Neuronal stem cell (in vitro differentiated cells): ENCODE measurements at regions not wholly inside any gene's neighbourhood (a gene's known extent, or its start where the extent isn't known, plus 50 kb on each side); places are given as distances from the start of the nearest gene placed in this dataset.

Experiments
- DNase-seq: peaks from one replicate; pipeline ENCODE4 v3.0.0-alpha.2; 2013; ENCODE audit warnings: low spot score
- H2AFZ ChIP-seq: one replicate; pipeline ENCODE4 v1.6.1; 2013; ENCODE audit warnings: mild to moderate bottlenecking, low read length, inconsistent platforms
- H2AK5ac ChIP-seq: 2 replicates; pipeline ENCODE4 v1.6.1; 2013; ENCODE audit warnings: low read depth, mild to moderate bottlenecking, inconsistent platforms, low read length, moderate library complexity, mixed read lengths
- H2BK120ac ChIP-seq: 2 replicates; pipeline ENCODE4 v1.6.1; 2013; ENCODE audit warnings: low read depth, mild to moderate bottlenecking, inconsistent platforms, low read length, moderate library complexity, mixed read lengths
- H2BK12ac ChIP-seq: one replicate; pipeline ENCODE4 v1.6.1; 2013; ENCODE audit warnings: low read length, inconsistent platforms
- H2BK15ac ChIP-seq: 2 replicates; pipeline ENCODE4 v1.6.1; 2013; ENCODE audit warnings: mild to moderate bottlenecking, low read length, inconsistent platforms, mixed read lengths
- H2BK5ac ChIP-seq: one replicate; pipeline ENCODE4 v1.6.1; 2013; ENCODE audit warnings: inconsistent platforms, mild to moderate bottlenecking, low read length, moderate library complexity
- H3K14ac ChIP-seq: one replicate; pipeline ENCODE4 v1.6.1; 2013; ENCODE audit warnings: low read length, inconsistent platforms
- H3K18ac ChIP-seq: 2 replicates; pipeline ENCODE4 v1.6.1; 2013; ENCODE audit warnings: low read length, inconsistent platforms
- H3K23ac ChIP-seq: 2 replicates; pipeline ENCODE4 v1.6.1; 2013; ENCODE audit warnings: low read depth, mild to moderate bottlenecking, mixed read lengths, low read length, inconsistent platforms; ENCODE audit not compliant: poor library complexity
- H3K27ac ChIP-seq: replicated peaks from 3 replicates; pipeline ENCODE4 v1.5.1; 2013; ENCODE audit warnings: low read length, inconsistent platforms
- H3K27me3 ChIP-seq, 3 experiments: 2 replicates each; pipeline ENCODE4 v1.6.1; 2013; ENCODE audit warnings: low read length in 3 of 3, mild to moderate bottlenecking in 2 of 3, inconsistent platforms in 1 of 3, low read depth in 1 of 3, mixed read lengths in 1 of 3, moderate library complexity in 1 of 3; ENCODE audit not compliant: control insufficient read depth in 3 of 3, insufficient read depth in 3 of 3
- H3K36me3 ChIP-seq, 2 donors: replicated peaks in 1 of 2; 2 replicates each; pipeline ENCODE4 v1.6.1; 2013; ENCODE audit warnings: low read length in 2 of 2; ENCODE audit not compliant: control insufficient read depth in 2 of 2, insufficient read depth in 2 of 2
- H3K4ac ChIP-seq: 2 replicates; pipeline ENCODE4 v1.6.1; 2013; ENCODE audit warnings: inconsistent platforms, mild to moderate bottlenecking, low read length, moderate library complexity
- H3K4me1 ChIP-seq, 2 donors: 1 replicate in 1 of 2; 2 replicates in 1 of 2; pipeline ENCODE4 v1.6.1; 2013; ENCODE audit warnings: low read length in 2 of 2, low read depth in 1 of 2; ENCODE audit not compliant: control insufficient read depth in 2 of 2, insufficient read depth in 1 of 2
- H3K4me2 ChIP-seq: one replicate; pipeline ENCODE4 v1.6.1; 2013; ENCODE audit warnings: mild to moderate bottlenecking, low read length, inconsistent platforms; ENCODE audit not compliant: insufficient read depth, poor library complexity, severe bottlenecking
- H3K4me3 ChIP-seq, 2 donors: 2 replicates each; pipeline ENCODE4 v1.5.1; 2013; ENCODE audit warnings: low read length in 2 of 2, mild to moderate bottlenecking in 2 of 2, inconsistent platforms in 1 of 2, moderate library complexity in 1 of 2
- H3K79me1 ChIP-seq: one replicate; pipeline ENCODE4 v1.6.1; 2013; ENCODE audit warnings: low read depth, mild to moderate bottlenecking, inconsistent platforms, low read length, moderate library complexity
- H3K9ac ChIP-seq: one replicate; pipeline ENCODE4 v1.6.1; 2013; ENCODE audit warnings: mild to moderate bottlenecking, low read depth, low read length, inconsistent platforms; ENCODE audit not compliant: poor library complexity
- H3K9me3 ChIP-seq, 2 donors: replicated peaks in 1 of 2; 2 replicates each; pipeline versions ENCODE3 to v1.6.1; 2013; ENCODE audit warnings: low read length in 2 of 2, mild to moderate bottlenecking in 2 of 2, inconsistent platforms in 1 of 2, low read depth in 1 of 2, mixed read lengths in 1 of 2, moderate library complexity in 1 of 2; ENCODE audit not compliant: control insufficient read depth in 2 of 2, insufficient read depth in 1 of 2
- H4K8ac ChIP-seq: one replicate; pipeline ENCODE4 v1.6.1; 2013; ENCODE audit warnings: low read depth, mild to moderate bottlenecking, inconsistent platforms, low read length, moderate library complexity
- H4K91ac ChIP-seq: one replicate; pipeline ENCODE4 v1.6.1; 2013; ENCODE audit warnings: low read length, low read depth, mild to moderate bottlenecking, inconsistent platforms; ENCODE audit not compliant: poor library complexity
- WGBS, 2 donors: extraction: QIAGEN DNeasy Blood & Tissue Kit; methylation state at CpG; one replicate each; pipeline ENCODE4 v1.1.7; 2013; ENCODE audit warnings: missing lambda C conversion rate in 2 of 2, mixed read lengths in 1 of 2; ENCODE audit not compliant: insufficient read length in 2 of 2, insufficient replicate concordance in 1 of 2; ENCODE audit errors: extremely low coverage in 2 of 2; 5-methylcytosine and 5-hydroxymethylcytosine counted together

- H3K18ac ChIP-seq = no peak overlapping the region
- H2BK120ac ChIP-seq = no peak overlapping the region
- H3K27me3 ChIP-seq = no peaks in the 10 kb centered on the region
- H3K4ac ChIP-seq = no peak overlapping the region
- H3K23ac ChIP-seq = no peak overlapping the region
- no peak overlapping the region for H3K4me3 ChIP-seq
- no peak overlapping the region for H2BK12ac ChIP-seq
- no peak overlapping the region for H3K27ac ChIP-seq
- H2AK5ac ChIP-seq = no peak overlapping the region
- no peak overlapping the region for H2BK15ac ChIP-seq
- DNase-seq = no peak
- H3K79me1 ChIP-seq = no peaks in the 10 kb centered on the region
- WGBS, 2 donors = no CpG with 5 or more reads among the region's 4 CpGs
- no peaks in the 10 kb centered on the region for H3K9me3 ChIP-seq
- no peak overlapping the region for H3K9ac ChIP-seq
- H3K4me1 ChIP-seq = peaks cover 0 to 2% of the 10 kb centered on the region in 2 donors
- no peak overlapping the region for H2BK5ac ChIP-seq
- H2AFZ ChIP-seq = no peak overlapping the region
- H4K8ac ChIP-seq = no peak overlapping the region
- no peaks in the 10 kb centered on the region for H3K36me3 ChIP-seq
- H3K4me2 ChIP-seq = no peak overlapping the region
- no peak overlapping the region for H3K14ac ChIP-seq
- H4K91ac ChIP-seq = no peak overlapping the region
Measured at GRCh38 chr5:174381241-174381640, 335.7 kb downstream of the NSG2 start.

GRCh38 chr5:174383210-174384167 lies 338.0 kb downstream of the NSG2 start:
- H3K27me3 ChIP-seq = no peaks in the 10 kb centered on the region
- H3K4me1 ChIP-seq = peaks cover 0 to 2% of the 10 kb centered on the region in 2 donors
- DNase-seq = no peak
- H3K14ac ChIP-seq = no peak overlapping the region
- WGBS, 2 donors = no CpG with 5 or more reads among the region's 3 CpGs
- no peak overlapping the region for H3K27ac ChIP-seq
- no peak overlapping the region for H3K4ac ChIP-seq
- no peak overlapping the region for H2BK12ac ChIP-seq
- no peak overlapping the region for H3K9ac ChIP-seq
- no peak overlapping the region for H3K4me3 ChIP-seq
- H2BK5ac ChIP-seq = no peak overlapping the region
- H3K18ac ChIP-seq = no peak overlapping the region
- H2AK5ac ChIP-seq = no peak overlapping the region
- H4K91ac ChIP-seq = no peak overlapping the region
- H2BK120ac ChIP-seq = no peak overlapping the region
- no peaks in the 10 kb centered on the region for H3K36me3 ChIP-seq
- H4K8ac ChIP-seq = no peak overlapping the region
- H2AFZ ChIP-seq = no peak overlapping the region
- H3K23ac ChIP-seq = no peak overlapping the region
- no peak overlapping the region for H3K4me2 ChIP-seq
- no peaks in the 10 kb centered on the region for H3K9me3 ChIP-seq
- H3K79me1 ChIP-seq = no peaks in the 10 kb centered on the region
- H2BK15ac ChIP-seq = no peak overlapping the region

DNA sequence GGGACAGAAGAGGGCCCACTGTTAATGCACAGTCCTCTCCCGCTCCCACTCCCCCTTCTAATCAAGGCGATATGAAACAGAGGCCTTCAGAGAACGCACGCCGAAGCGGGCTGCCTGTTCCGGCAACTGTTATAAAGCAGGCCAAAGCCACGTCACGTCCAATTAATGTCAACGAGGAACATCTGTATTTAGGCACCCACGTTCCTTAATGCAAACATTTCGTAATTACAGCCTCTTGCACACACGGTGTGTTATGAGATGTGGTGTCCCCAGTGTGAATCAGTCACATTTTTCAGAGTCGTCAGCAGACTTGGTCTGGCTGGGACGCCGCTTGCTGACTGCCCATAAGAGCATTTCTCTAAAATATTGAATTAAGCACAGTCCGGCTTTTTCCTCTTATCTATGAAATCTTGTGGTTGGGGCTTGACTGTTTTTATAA lies 339.0 kb downstream of the NSG2 start:
- no peak overlapping the region for H3K9ac ChIP-seq
- H4K8ac ChIP-seq = no peak overlapping the region
- peak overlapping the region; percentile 72 for H3K18ac ChIP-seq
- H3K23ac ChIP-seq = no peak overlapping the region
- H2BK120ac ChIP-seq = no peak overlapping the region
- no peaks in the 10 kb centered on the region for H3K27me3 ChIP-seq
- no peak overlapping the region for H3K4ac ChIP-seq
- H2AFZ ChIP-seq = no peak overlapping the region
- no peak overlapping the region for H2BK5ac ChIP-seq
- no peak overlapping the region for H2BK15ac ChIP-seq
- no peak overlapping the region for H3K27ac ChIP-seq
- no peaks in the 10 kb centered on the region for H3K9me3 ChIP-seq
- H3K36me3 ChIP-seq = no peaks in the 10 kb centered on the region
- H2AK5ac ChIP-seq = no peak overlapping the region
- WGBS, 2 donors = no CpG with 5 or more reads among the region's 17 CpGs
- no peaks in the 10 kb centered on the region for H3K79me1 ChIP-seq
- DNase-seq = no peak
- peaks cover 0 to 2% of the 10 kb centered on the region in 2 donors for H3K4me1 ChIP-seq
- no peak overlapping the region for H4K91ac ChIP-seq
- no peak overlapping the region for H3K14ac ChIP-seq
- H2BK12ac ChIP-seq = no peak overlapping the region
- no peak overlapping the region for H3K4me2 ChIP-seq
- H3K4me3 ChIP-seq = no peak overlapping the region

DNA sequence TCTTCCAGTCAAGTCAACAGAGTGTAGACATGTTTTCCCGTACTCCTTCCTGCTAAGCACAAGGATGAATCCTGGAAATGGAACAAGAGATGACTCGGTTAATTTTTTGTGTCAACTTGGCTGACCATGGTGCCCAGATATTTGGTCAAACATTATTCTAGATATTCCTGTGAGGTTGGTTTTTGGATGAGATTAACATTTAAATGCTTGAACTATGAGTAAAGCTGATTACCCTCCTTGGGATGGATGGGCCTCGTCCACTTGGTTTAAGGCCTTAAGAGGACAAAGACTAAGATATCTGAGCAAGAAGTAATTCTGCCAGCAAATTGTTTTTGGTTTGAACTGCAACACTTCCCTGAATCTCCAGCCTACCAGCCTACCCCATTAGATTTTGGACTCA lies 338.1 kb upstream of the MSX2 start:
- Histone ChIP-seq H3K4me1 (peaks cover 0 to 2% of the 10 kb centered on the region in 2 donors), H3K4ac (no peak overlapping the region), H3K4me3 (no peak overlapping the region), H3K18ac (no peak overlapping the region), H2BK120ac (no peak overlapping the region), H2AFZ (no peak overlapping the region), H3K9ac (no peak overlapping the region), H3K4me2 (no peak overlapping the region), H3K27me3 (no peaks in the 10 kb centered on the region), H2BK15ac (no peak overlapping the region), H2BK5ac (no peak overlapping the region), H3K14ac (no peak overlapping the region), H3K36me3 (no peaks in the 10 kb centered on the region), H3K27ac (no peak overlapping the region), H3K9me3 (no peaks in the 10 kb centered on the region), H4K91ac (no peak overlapping the region), H3K79me1 (no peaks in the 10 kb centered on the region), H3K23ac (no peak overlapping the region), H2BK12ac (no peak overlapping the region), H2AK5ac (no peak overlapping the region), H4K8ac (no peak overlapping the region)
- DNase-seq = no peak
- WGBS, 2 donors = no CpG with 5 or more reads among the region's 3 CpGs
